OCI-LY7 (cell line): ENCODE measurements at regions not wholly inside any gene's neighbourhood (a gene's known extent, or its start where the extent isn't known, plus 50 kb on each side); places are given as distances from the start of the nearest gene placed in this dataset.
"Not testable (repeated sequence)": the region's sequence is repeated elsewhere in the genome, so short reads cannot be mapped to it uniquely, and the experiment has no call there.

Experiments
- BruUV-seq: library from RNA; stranded (reverse); fragments of 400-500 nt; replicated peaks from 2 replicates; lab custom pipeline; 2021; lab: Mats Ljungman, UMichigan
- CTCF ChIA-PET: fragments of 300-600 bp; sonication (Branson Sonifier 250); formaldehyde crosslinking; loops from one replicate; lab custom pipeline; 2022; ENCODE audit warnings: antibody characterized with exemption; ENCODE audit not compliant: unreplicated experiment; lab: Charles Lee
- POLR2A ChIA-PET: fragments of 300-600 bp; sonication (Branson Sonifier 250); formaldehyde crosslinking; loops from one replicate; lab custom pipeline; 2022; ENCODE audit warnings: antibody characterized with exemption; lab: Charles Lee
- DNase-seq: peaks from one replicate; pipeline ENCODE4 v3.0.0-alpha.2; 2015; ENCODE audit warnings: low spot score
- H2AFZ ChIP-seq: fragments of 200-600 bp; sonication (generic), shearing (Covaris generic); 2 replicates; pipeline ENCODE4 v1.6.1; 2014; ENCODE audit warnings: mild to moderate bottlenecking, antibody characterized with exemption, low read length, moderate library complexity
- H3K27ac ChIP-seq: fragments of 200-600 bp; sonication (generic); 2 replicates; pipeline ENCODE4 v1.5.1; 2014; ENCODE audit warnings: mixed run types, low read depth, mild to moderate bottlenecking, moderate library complexity, low read length, inconsistent platforms; ENCODE audit not compliant: poor library complexity, severe bottlenecking
- H3K36me3 ChIP-seq: fragments of 200-600 bp; sonication (generic); 2 replicates; pipeline ENCODE4 v1.6.1; 2014; ENCODE audit warnings: mild to moderate bottlenecking, antibody characterized with exemption, low read length, moderate library complexity, mixed read lengths; ENCODE audit not compliant: insufficient read depth
- H3K4me1 ChIP-seq: fragments of 200-600 bp; sonication (generic); 2 replicates; pipeline ENCODE4 v1.5.1; 2014; ENCODE audit warnings: mild to moderate bottlenecking, low read length; ENCODE audit not compliant: insufficient read depth, poor library complexity, severe bottlenecking
- H3K4me2 ChIP-seq: fragments of 200-600 bp; sonication (generic); 2 replicates; pipeline ENCODE4 v1.6.1; 2014; ENCODE audit warnings: mild to moderate bottlenecking, low read length
- H3K4me3 ChIP-seq: fragments of 200-600 bp; sonication (generic); 2 replicates; pipeline ENCODE4 v1.5.1; 2014; ENCODE audit warnings: mild to moderate bottlenecking, low read depth, low read length; ENCODE audit not compliant: poor library complexity, severe bottlenecking
- H3K79me2 ChIP-seq: fragments of 200-600 bp; sonication (generic); 2 replicates; pipeline ENCODE4 v1.6.1; 2016; ENCODE audit warnings: low read depth, mild to moderate bottlenecking, low read length, moderate library complexity, mixed read lengths; ENCODE audit not compliant: insufficient read depth
- H3K9me2 ChIP-seq: fragments of 200-600 bp; sonication (generic); 2 replicates; pipeline ENCODE4 v1.6.1; 2016; ENCODE audit warnings: mild to moderate bottlenecking, low read length, mixed read lengths; ENCODE audit not compliant: insufficient read depth
- H3K9me3 ChIP-seq: fragments of 200-600 bp; sonication (generic); 2 replicates; pipeline ENCODE4 v1.6.1; 2014; ENCODE audit warnings: mild to moderate bottlenecking, mixed run types, low read length, mixed read lengths
- H4K20me1 ChIP-seq: fragments of 200-600 bp; sonication (generic); 2 replicates; pipeline ENCODE4 v1.6.1; 2014; ENCODE audit warnings: mild to moderate bottlenecking, antibody characterized with exemption, low read length, moderate library complexity, mixed read lengths; ENCODE audit not compliant: insufficient read depth
- EZH2phosphoT487 ChIP-seq: fragments of 200-600 bp; sonication (generic); IDR thresholded peaks from 2 replicates; pipeline ENCODE4 v1.6.1; 2018; ENCODE audit warnings: low read depth, borderline replicate concordance, mild to moderate bottlenecking, mixed run types, antibody characterized with exemption, low read length, moderate library complexity, mixed read lengths
- intact Hi-C: fragments of 100-400 bp; cut with micrococcal nuclease; formaldehyde crosslinking; loops from one replicate; pipeline ENCODE4 v1.10.0; 2022; ENCODE audit not compliant: unreplicated experiment
- TF ChIP-seq, protein P1 (sequence below): fragments of 200-600 bp; sonication (generic); conservative IDR thresholded peaks from 2 replicates; pipeline ENCODE4 v1.5.1; 2014; ENCODE audit warnings: mild to moderate bottlenecking, antibody characterized with exemption, low read length, moderate library complexity, mixed read lengths

- TF ChIP-seq EZH2phosphoT487, result no peak
- TF ChIP-seq, protein P1, sequence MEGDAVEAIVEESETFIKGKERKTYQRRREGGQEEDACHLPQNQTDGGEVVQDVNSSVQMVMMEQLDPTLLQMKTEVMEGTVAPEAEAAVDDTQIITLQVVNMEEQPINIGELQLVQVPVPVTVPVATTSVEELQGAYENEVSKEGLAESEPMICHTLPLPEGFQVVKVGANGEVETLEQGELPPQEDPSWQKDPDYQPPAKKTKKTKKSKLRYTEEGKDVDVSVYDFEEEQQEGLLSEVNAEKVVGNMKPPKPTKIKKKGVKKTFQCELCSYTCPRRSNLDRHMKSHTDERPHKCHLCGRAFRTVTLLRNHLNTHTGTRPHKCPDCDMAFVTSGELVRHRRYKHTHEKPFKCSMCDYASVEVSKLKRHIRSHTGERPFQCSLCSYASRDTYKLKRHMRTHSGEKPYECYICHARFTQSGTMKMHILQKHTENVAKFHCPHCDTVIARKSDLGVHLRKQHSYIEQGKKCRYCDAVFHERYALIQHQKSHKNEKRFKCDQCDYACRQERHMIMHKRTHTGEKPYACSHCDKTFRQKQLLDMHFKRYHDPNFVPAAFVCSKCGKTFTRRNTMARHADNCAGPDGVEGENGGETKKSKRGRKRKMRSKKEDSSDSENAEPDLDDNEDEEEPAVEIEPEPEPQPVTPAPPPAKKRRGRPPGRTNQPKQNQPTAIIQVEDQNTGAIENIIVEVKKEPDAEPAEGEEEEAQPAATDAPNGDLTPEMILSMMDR, result no peak
- no peaks in the 10 kb centered on the region for H3K36me3 ChIP-seq
- no peak overlapping the region for H3K27ac ChIP-seq
- no TSS peak for BruUV-seq
- no peaks in the 10 kb centered on the region for H3K79me2 ChIP-seq
- CTCF ChIA-PET, result no interaction called here
- DNase-seq, result no peak
- H3K9me3 ChIP-seq, result no peaks in the 10 kb centered on the region
- no peak overlapping the region for H3K4me2 ChIP-seq
- intact Hi-C loops, result no loop called here
- no peaks in the 10 kb centered on the region for H3K9me2 ChIP-seq
- no peaks in the 10 kb centered on the region for H4K20me1 ChIP-seq
- no peaks in the 10 kb centered on the region for H3K4me1 ChIP-seq
- POLR2A ChIA-PET, result interaction anchor here (0.6 to 1.3 kb wide), 2 partner anchors 9 to 1082 kb away, joined by 3 read pairs; no protein-coding TSS in a partner anchor
- H2AFZ ChIP-seq, result no peak overlapping the region
- no peak overlapping the region for H3K4me3 ChIP-seq
These were observed 143.1 kb upstream of the MAD2L1 start for GRCh38 chr4:120209706-120210105.

DNA sequence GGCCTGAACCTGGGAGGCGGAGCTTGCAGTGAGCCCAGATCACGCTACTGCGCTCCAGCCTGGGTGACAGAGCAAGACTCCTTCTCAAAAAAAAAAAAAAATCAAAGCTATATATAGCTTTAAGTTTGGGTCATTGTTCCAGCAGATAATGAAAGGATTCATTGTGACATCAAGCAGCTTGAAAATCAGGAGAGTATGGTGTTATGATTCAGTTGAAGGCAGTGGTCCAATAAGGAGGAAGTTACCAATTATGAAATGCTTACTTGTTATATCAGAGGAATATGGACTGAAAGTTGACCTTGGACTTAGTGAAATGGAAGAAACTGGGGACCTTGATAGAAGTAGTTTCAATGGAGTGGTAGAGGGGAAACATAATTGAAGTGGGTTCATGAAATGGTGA lies 140.4 kb upstream of the MAD2L1 start:
- no peaks in the 10 kb centered on the region for H3K9me2 ChIP-seq
- no peak for DNase-seq
- H2AFZ ChIP-seq, result no peak overlapping the region
- no peak overlapping the region for H3K27ac ChIP-seq
- H3K79me2 ChIP-seq, result no peaks in the 10 kb centered on the region
- no peak for TF ChIP-seq EZH2phosphoT487
- TF ChIP-seq, protein P1, result no peak
- H3K4me3 ChIP-seq, result no peak overlapping the region
- no peaks in the 10 kb centered on the region for H3K4me1 ChIP-seq
- ChIA-PET POLR2A (interaction anchor here (0.6 to 1.1 kb wide), 3 partner anchors 9 to 471 kb away, joined by 3 read pairs; no protein-coding TSS in a partner anchor), CTCF (no interaction called here)
- no peaks in the 10 kb centered on the region for H4K20me1 ChIP-seq
- intact Hi-C loops, result no loop called here
- H3K4me2 ChIP-seq, result no peak overlapping the region
- H3K9me3 ChIP-seq, result no peaks in the 10 kb centered on the region
- BruUV-seq, result no TSS peak
- H3K36me3 ChIP-seq, result no peaks in the 10 kb centered on the region

- no TSS peak for BruUV-seq
- ChIA-PET CTCF (no interaction called here), POLR2A (no interaction called here)
- intact Hi-C loops, result no loop called here
- no peak for DNase-seq
- no peaks in the 10 kb centered on the region for H3K9me2 ChIP-seq
- no peaks in the 10 kb centered on the region for H3K4me1 ChIP-seq
- no peak for TF ChIP-seq EZH2phosphoT487
- TF ChIP-seq, protein P1, result no peak
- H3K36me3 ChIP-seq, result no peaks in the 10 kb centered on the region
- no peaks in the 10 kb centered on the region for H3K79me2 ChIP-seq
- no peak overlapping the region for H2AFZ ChIP-seq
- H4K20me1 ChIP-seq, result no peaks in the 10 kb centered on the region
- H3K4me3 ChIP-seq, result no peak overlapping the region
- H3K9me3 ChIP-seq, result no peaks in the 10 kb centered on the region
- H3K4me2 ChIP-seq, result no peak overlapping the region
- H3K27ac ChIP-seq, result no peak overlapping the region
These were observed 135.6 kb upstream of the MAD2L1 start for GRCh38 chr4:120202222-120202621.

- H3K4me1 ChIP-seq, intact Hi-C loops, H4K20me1 ChIP-seq, H3K9me2 ChIP-seq, H2AFZ ChIP-seq, H3K4me3 ChIP-seq, H3K27ac ChIP-seq, POLR2A ChIA-PET, H3K9me3 ChIP-seq, H3K4me2 ChIP-seq, H3K36me3 ChIP-seq, DNase-seq, BruUV-seq, H3K79me2 ChIP-seq, CTCF ChIA-PET: not testable (repeated sequence)
These were observed 134.0 kb upstream of the MAD2L1 start for GRCh38 chr4:120200573-120201110.
